ENCODE measurements at regions not wholly inside any gene's neighbourhood (a gene's known extent, or its start where the extent isn't known, plus 50 kb on each side); places are given as distances from the start of the nearest gene placed in this dataset.

DNA sequence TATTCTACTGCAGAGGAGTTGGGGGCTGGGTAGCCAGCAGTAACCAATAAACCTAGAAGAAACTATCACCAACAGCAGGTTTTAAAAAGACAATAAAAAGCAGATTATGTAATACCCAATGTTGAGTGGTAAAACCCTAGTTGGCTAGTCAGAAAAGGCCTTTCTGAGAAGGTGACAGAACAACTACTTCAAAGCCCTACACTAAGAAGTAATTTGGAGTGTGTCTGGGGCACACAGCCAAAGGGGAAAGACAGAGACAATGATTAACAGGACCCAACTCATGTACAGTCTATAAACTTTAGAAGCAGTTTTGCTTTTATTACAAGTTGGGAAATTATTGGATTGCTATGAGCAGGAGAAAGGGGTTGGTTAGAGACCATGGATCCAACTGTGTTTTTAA is 77.2 kb upstream of the TMEM106B start:
- no peak overlapping the region for H3K4me2 ChIP-seq (ENCODE audit: low read length)
- no peaks in the 10 kb centered on the region for H3K9me3 ChIP-seq (ENCODE audit: control insufficient read depth, low read length)
- no peaks in the 10 kb centered on the region for H3K27me3 ChIP-seq (ENCODE audit: control insufficient read depth, insufficient read depth, low read length)
- H3K36me3 ChIP-seq (ENCODE audit: control insufficient read depth, insufficient read depth, low read length), result no peaks in the 10 kb centered on the region
- H3K79me2 ChIP-seq, result no peaks in the 10 kb centered on the region
- TF ChIP-seq, protein P1, sequence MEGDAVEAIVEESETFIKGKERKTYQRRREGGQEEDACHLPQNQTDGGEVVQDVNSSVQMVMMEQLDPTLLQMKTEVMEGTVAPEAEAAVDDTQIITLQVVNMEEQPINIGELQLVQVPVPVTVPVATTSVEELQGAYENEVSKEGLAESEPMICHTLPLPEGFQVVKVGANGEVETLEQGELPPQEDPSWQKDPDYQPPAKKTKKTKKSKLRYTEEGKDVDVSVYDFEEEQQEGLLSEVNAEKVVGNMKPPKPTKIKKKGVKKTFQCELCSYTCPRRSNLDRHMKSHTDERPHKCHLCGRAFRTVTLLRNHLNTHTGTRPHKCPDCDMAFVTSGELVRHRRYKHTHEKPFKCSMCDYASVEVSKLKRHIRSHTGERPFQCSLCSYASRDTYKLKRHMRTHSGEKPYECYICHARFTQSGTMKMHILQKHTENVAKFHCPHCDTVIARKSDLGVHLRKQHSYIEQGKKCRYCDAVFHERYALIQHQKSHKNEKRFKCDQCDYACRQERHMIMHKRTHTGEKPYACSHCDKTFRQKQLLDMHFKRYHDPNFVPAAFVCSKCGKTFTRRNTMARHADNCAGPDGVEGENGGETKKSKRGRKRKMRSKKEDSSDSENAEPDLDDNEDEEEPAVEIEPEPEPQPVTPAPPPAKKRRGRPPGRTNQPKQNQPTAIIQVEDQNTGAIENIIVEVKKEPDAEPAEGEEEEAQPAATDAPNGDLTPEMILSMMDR (IDR thresholded peaks at IDR 0.05), result no peak
- no peak overlapping the region for H2AFZ ChIP-seq
- no peaks in the 10 kb centered on the region for H3K4me1 ChIP-seq
- H3K4me3 ChIP-seq (ENCODE audit: low read depth, low read length), result no peak overlapping the region
- H3K27ac ChIP-seq, result no peak overlapping the region
- H3K9ac ChIP-seq, result no peak overlapping the region

DNA sequence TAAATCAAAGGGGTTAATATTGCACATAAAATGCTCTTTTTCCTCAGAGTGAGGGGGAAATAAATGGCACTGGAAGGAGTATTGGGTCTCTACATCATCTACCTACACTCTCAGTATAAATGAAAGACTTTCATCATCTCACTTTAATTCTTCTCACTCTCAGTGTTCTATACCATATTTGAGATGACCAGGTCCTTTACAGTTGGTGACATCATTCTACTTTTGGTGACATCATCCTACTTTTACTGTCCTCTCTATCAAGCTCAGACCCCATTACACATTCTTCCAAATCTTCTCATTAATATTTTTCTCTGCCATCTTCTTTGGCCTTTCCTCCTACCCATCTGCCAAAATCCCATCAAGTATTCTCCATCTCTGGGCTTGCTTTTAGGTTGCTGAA is 74.6 kb upstream of the TMEM106B start:
- Histone ChIP-seq H3K4me1 (no peaks in the 10 kb centered on the region), H3K4me2 (ENCODE audit: low read length) (no peak overlapping the region), H3K27ac (no peak overlapping the region), H2AFZ (no peak overlapping the region), H3K36me3 (ENCODE audit: control insufficient read depth, insufficient read depth, low read length) (no peaks in the 10 kb centered on the region), H3K79me2 (no peaks in the 10 kb centered on the region), H3K9ac (no peak overlapping the region), H3K9me3 (ENCODE audit: control insufficient read depth, low read length) (no peaks in the 10 kb centered on the region), H3K4me3 (ENCODE audit: low read depth, low read length) (no peak overlapping the region), H3K27me3 (ENCODE audit: control insufficient read depth, insufficient read depth, low read length) (no peaks in the 10 kb centered on the region)
- TF ChIP-seq, protein P1 (IDR thresholded peaks at IDR 0.05), result no peak

- Histone ChIP-seq H3K4me3 (ENCODE audit: low read depth, low read length) (no peak overlapping the region), H3K36me3 (ENCODE audit: control insufficient read depth, insufficient read depth, low read length) (no peaks in the 10 kb centered on the region), H3K4me2 (ENCODE audit: low read length) (no peak overlapping the region), H3K4me1 (no peaks in the 10 kb centered on the region), H3K9ac (no peak overlapping the region), H3K27me3 (ENCODE audit: control insufficient read depth, insufficient read depth, low read length) (no peaks in the 10 kb centered on the region), H3K9me3 (ENCODE audit: control insufficient read depth, low read length) (no peaks in the 10 kb centered on the region), H3K27ac (no peak overlapping the region), H2AFZ (peak overlapping the region; percentile 0), H3K79me2 (no peaks in the 10 kb centered on the region)
- TF ChIP-seq, protein P1 (IDR thresholded peaks at IDR 0.05), result no peak
Observed at GRCh38 chr7:12137283-12137682, 73.8 kb upstream of the TMEM106B start.

DNA sequence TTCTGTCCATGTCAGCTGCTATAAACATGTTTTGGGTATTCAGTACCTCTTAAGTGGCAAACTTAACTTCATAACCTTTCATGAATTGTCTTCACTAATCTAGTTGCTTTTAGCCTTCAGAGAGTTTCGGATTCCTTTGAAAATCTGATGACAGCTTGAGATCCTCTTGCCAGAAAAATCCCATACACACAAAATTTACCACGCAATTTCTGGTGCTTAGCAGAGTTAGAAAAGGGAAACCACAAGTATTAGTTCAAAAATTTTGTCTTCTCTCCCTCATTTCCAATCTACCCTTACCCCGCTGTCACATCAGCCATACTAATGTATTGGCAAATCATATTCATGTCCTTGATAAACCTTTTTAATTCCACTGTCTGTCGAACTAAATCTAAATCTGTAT is 72.7 kb upstream of the TMEM106B start:
- no peaks in the 10 kb centered on the region for H3K36me3 ChIP-seq (ENCODE audit: control insufficient read depth, insufficient read depth, low read length)
- H3K9me3 ChIP-seq (ENCODE audit: control insufficient read depth, low read length), result no peaks in the 10 kb centered on the region
- H3K27ac ChIP-seq, result no peak overlapping the region

DNA sequence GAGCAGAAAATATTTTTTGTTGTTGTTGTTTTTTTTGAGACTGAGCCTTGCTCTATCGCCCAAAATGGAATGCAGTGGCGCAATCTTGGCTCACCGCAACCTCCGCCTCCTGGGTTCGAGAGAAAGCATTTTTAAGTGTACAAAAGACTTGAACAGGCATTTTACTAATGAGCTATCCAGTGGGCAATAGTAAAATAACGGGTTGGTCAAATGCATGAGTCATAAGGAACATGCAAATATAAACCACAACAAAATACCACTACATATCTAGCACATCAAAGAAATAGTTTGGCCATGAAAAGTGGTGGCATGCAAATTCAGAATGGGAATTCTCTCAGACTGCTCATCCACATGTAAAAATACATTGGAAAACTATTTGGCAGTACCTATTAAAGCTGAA is 71.7 kb upstream of the TMEM106B start:
- H3K9me3 ChIP-seq (ENCODE audit: control insufficient read depth, low read length), result no peaks in the 10 kb centered on the region
- no peaks in the 10 kb centered on the region for H3K36me3 ChIP-seq (ENCODE audit: control insufficient read depth, insufficient read depth, low read length)
- no peak overlapping the region for H2AFZ ChIP-seq
- no peak overlapping the region for H3K4me2 ChIP-seq (ENCODE audit: low read length)
- no peak overlapping the region for H3K4me3 ChIP-seq (ENCODE audit: low read depth, low read length)
- no peaks in the 10 kb centered on the region for H3K27me3 ChIP-seq (ENCODE audit: control insufficient read depth, insufficient read depth, low read length)
- H3K79me2 ChIP-seq, result no peaks in the 10 kb centered on the region
- TF ChIP-seq, protein P1 (IDR thresholded peaks at IDR 0.05), result no peak
- no peak overlapping the region for H3K9ac ChIP-seq
- H3K4me1 ChIP-seq, result no peaks in the 10 kb centered on the region
- no peak overlapping the region for H3K27ac ChIP-seq

More for the DNA sequence above, 72.7 kb upstream of the TMEM106B start:
- H3K4me2 ChIP-seq (ENCODE audit: low read length), result no peak overlapping the region
- TF ChIP-seq, protein P1 (IDR thresholded peaks at IDR 0.05), result no peak
- no peaks in the 10 kb centered on the region for H3K4me1 ChIP-seq
- H3K79me2 ChIP-seq, result no peaks in the 10 kb centered on the region
- H3K4me3 ChIP-seq (ENCODE audit: low read depth, low read length), result no peak overlapping the region
- H3K9ac ChIP-seq, result no peak overlapping the region
- H3K27me3 ChIP-seq (ENCODE audit: control insufficient read depth, insufficient read depth, low read length), result no peaks in the 10 kb centered on the region
- H2AFZ ChIP-seq, result no peak overlapping the region

Measured in parathyroid adenoma (tissue), 2 donors.